ENCODE measurements at regions not wholly inside any gene's neighbourhood (a gene's known extent, or its start where the extent isn't known, plus 50 kb on each side); places are given as distances from the start of the nearest gene placed in this dataset.
"Not testable (repeated sequence)": the region's sequence is repeated elsewhere in the genome, so short reads cannot be mapped to it uniquely, and the experiment has no call there.

DNA sequence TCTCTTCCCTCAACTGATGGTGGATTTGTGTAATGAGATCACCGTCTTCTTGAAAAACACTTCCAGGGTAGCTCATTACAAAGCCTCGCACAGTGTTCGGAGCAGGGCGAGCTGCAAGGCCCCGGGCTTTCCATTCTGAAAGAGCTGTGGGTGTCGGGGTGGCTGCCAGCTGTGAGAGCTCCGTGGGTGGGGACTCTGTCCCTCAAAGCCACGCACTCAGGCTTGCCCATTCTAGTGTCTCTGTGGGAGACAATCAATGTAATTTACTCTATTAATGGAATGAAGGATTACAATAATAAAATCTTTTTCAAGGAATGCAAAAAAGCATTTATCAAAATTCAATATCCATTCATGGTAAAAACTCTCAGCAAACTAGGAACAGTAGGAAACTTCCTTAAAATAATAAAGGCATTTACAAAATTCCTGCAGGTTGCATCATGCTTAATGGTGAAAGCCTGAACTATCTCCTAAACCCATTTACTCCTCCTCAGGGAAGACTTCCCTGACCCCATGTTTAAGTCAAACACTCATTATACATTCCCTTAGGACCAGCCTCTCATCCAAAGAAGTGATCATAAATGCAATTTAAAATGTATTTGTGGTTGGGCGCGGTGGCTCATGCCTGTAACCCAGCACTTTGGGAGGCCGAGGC, 224.5 kb upstream of the PLGLB1 start:
- TF ChIP-seq, protein P1, sequence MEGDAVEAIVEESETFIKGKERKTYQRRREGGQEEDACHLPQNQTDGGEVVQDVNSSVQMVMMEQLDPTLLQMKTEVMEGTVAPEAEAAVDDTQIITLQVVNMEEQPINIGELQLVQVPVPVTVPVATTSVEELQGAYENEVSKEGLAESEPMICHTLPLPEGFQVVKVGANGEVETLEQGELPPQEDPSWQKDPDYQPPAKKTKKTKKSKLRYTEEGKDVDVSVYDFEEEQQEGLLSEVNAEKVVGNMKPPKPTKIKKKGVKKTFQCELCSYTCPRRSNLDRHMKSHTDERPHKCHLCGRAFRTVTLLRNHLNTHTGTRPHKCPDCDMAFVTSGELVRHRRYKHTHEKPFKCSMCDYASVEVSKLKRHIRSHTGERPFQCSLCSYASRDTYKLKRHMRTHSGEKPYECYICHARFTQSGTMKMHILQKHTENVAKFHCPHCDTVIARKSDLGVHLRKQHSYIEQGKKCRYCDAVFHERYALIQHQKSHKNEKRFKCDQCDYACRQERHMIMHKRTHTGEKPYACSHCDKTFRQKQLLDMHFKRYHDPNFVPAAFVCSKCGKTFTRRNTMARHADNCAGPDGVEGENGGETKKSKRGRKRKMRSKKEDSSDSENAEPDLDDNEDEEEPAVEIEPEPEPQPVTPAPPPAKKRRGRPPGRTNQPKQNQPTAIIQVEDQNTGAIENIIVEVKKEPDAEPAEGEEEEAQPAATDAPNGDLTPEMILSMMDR (IDR thresholded peaks at IDR 0.05): not testable (repeated sequence)
- TF ChIP-seq EP300, POLR2A (IDR thresholded peaks at IDR 0.05): not testable (repeated sequence)
